ENCODE measurements at regions not wholly inside any gene's neighbourhood (a gene's known extent, or its start where the extent isn't known, plus 50 kb on each side); places are given as distances from the start of the nearest gene placed in this dataset.

DNA sequence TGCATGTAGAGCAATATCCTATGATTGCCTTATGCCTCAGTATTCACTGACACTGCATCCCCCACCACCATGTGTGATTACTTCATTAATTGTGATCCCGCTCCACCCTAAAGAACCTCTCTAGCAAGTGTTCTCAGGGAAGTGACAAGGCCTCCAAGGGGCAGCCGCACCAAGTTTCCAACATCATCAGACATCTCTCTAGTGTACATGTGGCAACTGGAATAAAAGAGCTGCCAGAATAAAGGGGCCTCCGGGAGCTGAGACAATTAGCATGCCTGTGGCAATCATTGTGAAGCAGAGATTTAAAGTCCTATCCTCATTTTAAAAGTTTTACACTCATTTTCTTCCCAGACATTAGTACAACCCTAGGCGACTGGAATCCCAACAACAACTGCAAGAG is 902.1 kb upstream of the SEMA6D start:
- no peak for ATAC-seq (ENCODE audit: low read depth)

More for the DNA sequence above, 902.1 kb upstream of the SEMA6D start:
- Histone ChIP-seq H3K23ac (ENCODE audit: low read depth, low read length) (no peak overlapping the region), H3K4me2 (ENCODE audit: low read depth, low read length) (no peak overlapping the region), H4K8ac (ENCODE audit: low read depth in 2 of 2, low read length in 2 of 2) (no peak overlapping the region), H3K9me1 (ENCODE audit: insufficient read depth, low read length) (no peaks in the 10 kb centered on the region), H3K56ac (ENCODE audit: extremely low read depth, insufficient read depth, low read length) (no peak overlapping the region), H3K18ac (ENCODE audit: low read depth, low read length) (no peak overlapping the region), H2BK15ac (ENCODE audit: low read depth, low read length) (no peak overlapping the region), H2AK5ac (ENCODE audit: low read depth, low read length) (no peak overlapping the region), H2BK120ac (ENCODE audit: low read depth, low read length) (no peak overlapping the region), H3K36me3 (ENCODE audit: control insufficient read depth, insufficient read depth, low read length) (no peaks in the 10 kb centered on the region), H3K4me1 (ENCODE audit: control insufficient read depth, insufficient read depth, low read length) (no peaks in the 10 kb centered on the region), H2AK9ac (replicated peaks; ENCODE audit: low read depth, low read length, poor library complexity) (no peak overlapping the region), H4K5ac (ENCODE audit: low read depth, low read length) (no peak overlapping the region), H3K27me3 (ENCODE audit: control insufficient read depth, insufficient read depth, low read length) (no peaks in the 10 kb centered on the region), H2BK20ac (ENCODE audit: low read depth, low read length) (no peak overlapping the region), H3K14ac (replicated peaks; ENCODE audit: low read depth, low read length) (no peak overlapping the region), H2AFZ (replicated peaks; ENCODE audit: low read length, poor library complexity) (no peak overlapping the region), H3K79me1 (ENCODE audit: low read depth in 1 of 2, low read length in 2 of 2) (no peaks in the 10 kb centered on the region), H2BK5ac (ENCODE audit: low read depth, low read length, poor library complexity, severe bottlenecking) (no peak overlapping the region), H3K9ac (ENCODE audit: low read depth, low read length) (no peak overlapping the region), H4K20me1 (ENCODE audit: insufficient read depth, low read length) (no peaks in the 10 kb centered on the region), H4K91ac (ENCODE audit: insufficient read depth, low read depth, low read length) (no peak overlapping the region), H3K4me3 (ENCODE audit: insufficient read depth, low read depth, low read length) (no peak overlapping the region), H3K27ac (ENCODE audit: insufficient read depth, low read length) (no peak overlapping the region), H3K9me3 (ENCODE audit: control insufficient read depth, insufficient read depth, low read length) (peaks cover 17% of the 10 kb centered on the region), H3K4ac (ENCODE audit: low read depth, low read length) (no peak overlapping the region)
- DNase-seq = no peak
- POLR2A ChIA-PET (ENCODE audit: unreplicated experiment) = no interaction called here
- dilution Hi-C loops (cut with HindIII; ENCODE audit: low sequenced_read_pairs, unreplicated experiment) = no loop called here
- in situ Hi-C loops (cut with MboI; ENCODE audit: low sequenced_read_pairs) = no loop called here
- TF ChIP-seq MAZ (IDR thresholded peaks at IDR 0.05; ENCODE audit: borderline replicate concordance, low read depth, low read length) (no peak), CEBPB (IDR thresholded peaks at IDR 0.05; ENCODE audit: low read depth, low read length) (no peak), POLR2A (IDR thresholded peaks at IDR 0.05; ENCODE audit: low read depth, low read length) (no peak), MAFK (IDR thresholded peaks at IDR 0.05; ENCODE audit: low read depth, low read length) (no peak), USF2 (IDR thresholded peaks at IDR 0.05; ENCODE audit: low read depth, low read length) (no peak), RAD21 (IDR thresholded peaks at IDR 0.05; ENCODE audit: low read length) (no peak), CHD1 (IDR thresholded peaks at IDR 0.05; ENCODE audit: low read depth, low read length) (no peak)
- BruUV-seq (replicated peaks) = no TSS peak
- CTCF ChIA-PET = no interaction called here
- no CpG with 5 or more reads among the region's 4 CpGs for WGBS, 2 experiments (ENCODE audit: extremely low coverage in 2 of 2, insufficient read length in 1 of 2)
- intact Hi-C loops (cut with micrococcal nuclease) = no loop called here

Measured in IMR-90 (cell line).